ENCODE measurements at regions not wholly inside any gene's neighbourhood (a gene's known extent, or its start where the extent isn't known, plus 50 kb on each side); places are given as distances from the start of the nearest gene placed in this dataset.

DNA sequence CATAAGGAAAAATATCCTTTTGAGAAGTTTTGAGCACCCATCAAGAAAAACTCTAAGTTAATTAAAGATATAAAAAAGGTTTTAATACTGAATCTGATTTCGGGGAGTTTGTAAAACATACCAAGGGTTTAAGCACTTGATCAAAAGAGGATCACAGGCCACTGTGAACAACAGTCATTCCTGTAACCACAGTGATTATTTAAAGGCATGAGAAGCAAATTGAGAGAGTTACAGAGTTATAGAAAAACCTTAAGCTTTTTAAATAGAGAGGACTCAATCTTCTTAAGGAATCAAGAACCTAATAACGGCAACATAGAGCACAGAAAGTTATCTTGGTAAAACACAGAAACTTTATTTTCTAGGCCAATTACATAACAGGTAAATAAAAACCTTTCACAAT, 831.6 kb downstream of the C6orf118 start:
- CTCF ChIA-PET: no interaction called here
- H3K27me3 ChIP-seq (ENCODE audit: control insufficient read depth, insufficient read depth, low read length): no peaks in the 10 kb centered on the region
- intact Hi-C loops (cut with micrococcal nuclease): no loop called here
- H3K56ac ChIP-seq (ENCODE audit: extremely low read depth, insufficient read depth, low read length): no peak overlapping the region
- H4K91ac ChIP-seq (ENCODE audit: insufficient read depth, low read depth, low read length): no peak overlapping the region
- no peak overlapping the region for H2BK20ac ChIP-seq (ENCODE audit: low read depth, low read length)
- no peaks in the 10 kb centered on the region for H3K36me3 ChIP-seq (ENCODE audit: control insufficient read depth, insufficient read depth, low read length)
- POLR2A ChIA-PET (ENCODE audit: unreplicated experiment): no interaction called here
- no peak overlapping the region for H4K8ac ChIP-seq (ENCODE audit: low read depth in 2 of 2, low read length in 2 of 2)
- TF ChIP-seq RCOR1 (IDR thresholded peaks at IDR 0.05; ENCODE audit: insufficient replicate concordance, low read length): no peak
- no peak for DNase-seq
- H2AK9ac ChIP-seq (replicated peaks; ENCODE audit: low read depth, low read length, poor library complexity): no peak overlapping the region
- dilution Hi-C loops (cut with HindIII; ENCODE audit: low sequenced_read_pairs, unreplicated experiment): no loop called here
- no peaks in the 10 kb centered on the region for H3K9me1 ChIP-seq (ENCODE audit: insufficient read depth, low read length)
- no peak overlapping the region for H3K4me2 ChIP-seq (ENCODE audit: low read depth, low read length)
- no peak overlapping the region for H2BK15ac ChIP-seq (ENCODE audit: low read depth, low read length)
- in situ Hi-C loops (cut with MboI; ENCODE audit: low sequenced_read_pairs): no loop called here
- H3K9me3 ChIP-seq (ENCODE audit: control insufficient read depth, insufficient read depth, low read length): no peaks in the 10 kb centered on the region
- no peak overlapping the region for H3K4me3 ChIP-seq (ENCODE audit: insufficient read depth, low read depth, low read length)
- no peak overlapping the region for H3K9ac ChIP-seq (ENCODE audit: low read depth, low read length)
- H2BK5ac ChIP-seq (ENCODE audit: low read depth, low read length, poor library complexity, severe bottlenecking): no peak overlapping the region
- H3K79me1 ChIP-seq (ENCODE audit: low read depth in 1 of 2, low read length in 2 of 2): no peaks in the 10 kb centered on the region
- no peak for ATAC-seq (ENCODE audit: low read depth)
- no peak overlapping the region for H2AK5ac ChIP-seq (ENCODE audit: low read depth, low read length)
- no peak overlapping the region for H4K5ac ChIP-seq (ENCODE audit: low read depth, low read length)
- H3K23ac ChIP-seq (ENCODE audit: low read depth, low read length): no peak overlapping the region
- no CpG with 5 or more reads among the region's 2 CpGs for WGBS, 2 experiments (ENCODE audit: extremely low coverage in 2 of 2, insufficient read length in 1 of 2)
- no peaks in the 10 kb centered on the region for H3K4me1 ChIP-seq (ENCODE audit: control insufficient read depth, insufficient read depth, low read length)
- no peak overlapping the region for H3K4ac ChIP-seq (ENCODE audit: low read depth, low read length)
- H3K27ac ChIP-seq (ENCODE audit: insufficient read depth, low read length): no peak overlapping the region
- no peak overlapping the region for H3K18ac ChIP-seq (ENCODE audit: low read depth, low read length)
- H2BK120ac ChIP-seq (ENCODE audit: low read depth, low read length): no peak overlapping the region
- H3K14ac ChIP-seq (replicated peaks; ENCODE audit: low read depth, low read length): no peak overlapping the region
- no peaks in the 10 kb centered on the region for H4K20me1 ChIP-seq (ENCODE audit: insufficient read depth, low read length)
- no TSS peak for BruUV-seq (replicated peaks)
- H2AFZ ChIP-seq (replicated peaks; ENCODE audit: low read length, poor library complexity): no peak overlapping the region

All from IMR-90 (cell line).